NOMO-1 treated with DMSO at 0.1 percent for 48 hours (cell line): ENCODE measurements at regions not wholly inside any gene's neighbourhood (a gene's known extent, or its start where the extent isn't known, plus 50 kb on each side); places are given as distances from the start of the nearest gene placed in this dataset.
"Not testable (repeated sequence)": the region's sequence is repeated elsewhere in the genome, so short reads cannot be mapped to it uniquely, and the experiment has no call there.

ENCODE experiments used
- DNase-seq: peaks from one replicate; lab custom pipeline; 2025; ENCODE audit not compliant: unreplicated experiment; lab: John Stamatoyannopoulos, UW

DNA sequence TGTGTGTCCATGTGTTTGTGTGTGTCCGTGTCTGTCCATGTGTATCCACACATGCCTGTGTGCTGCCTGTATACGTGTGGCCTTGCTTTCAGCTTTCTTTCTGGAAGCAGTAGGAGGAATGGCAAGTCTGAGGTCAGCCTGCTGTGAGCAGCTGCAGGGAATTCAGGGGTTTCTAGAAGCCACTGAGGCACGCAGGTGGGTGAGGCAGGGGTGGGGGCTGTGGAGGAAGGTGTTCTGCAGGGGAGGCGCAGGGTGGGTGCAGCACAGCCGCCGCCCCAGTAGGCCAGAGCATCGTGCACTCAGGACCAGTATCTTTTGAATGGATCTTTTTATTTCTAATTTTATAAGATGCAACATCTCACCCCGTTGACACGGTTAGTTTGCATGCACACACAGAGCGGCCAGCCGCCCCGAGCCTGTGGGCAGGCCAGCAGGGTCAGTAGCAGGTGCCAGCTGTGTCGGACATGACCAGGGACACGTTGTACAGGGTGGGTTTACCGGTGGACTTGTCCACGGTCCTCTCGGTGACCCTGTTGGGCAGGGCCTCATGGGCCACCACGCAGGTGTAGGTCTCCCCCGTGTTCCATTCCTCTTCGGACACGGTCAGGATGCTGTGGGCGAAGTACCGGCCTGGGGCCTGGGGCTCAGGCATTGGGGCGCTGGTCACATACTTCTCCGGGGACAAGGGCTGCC is 327.7 kb downstream of the TMEM121 start:
- no peak for DNase-seq

DNA sequence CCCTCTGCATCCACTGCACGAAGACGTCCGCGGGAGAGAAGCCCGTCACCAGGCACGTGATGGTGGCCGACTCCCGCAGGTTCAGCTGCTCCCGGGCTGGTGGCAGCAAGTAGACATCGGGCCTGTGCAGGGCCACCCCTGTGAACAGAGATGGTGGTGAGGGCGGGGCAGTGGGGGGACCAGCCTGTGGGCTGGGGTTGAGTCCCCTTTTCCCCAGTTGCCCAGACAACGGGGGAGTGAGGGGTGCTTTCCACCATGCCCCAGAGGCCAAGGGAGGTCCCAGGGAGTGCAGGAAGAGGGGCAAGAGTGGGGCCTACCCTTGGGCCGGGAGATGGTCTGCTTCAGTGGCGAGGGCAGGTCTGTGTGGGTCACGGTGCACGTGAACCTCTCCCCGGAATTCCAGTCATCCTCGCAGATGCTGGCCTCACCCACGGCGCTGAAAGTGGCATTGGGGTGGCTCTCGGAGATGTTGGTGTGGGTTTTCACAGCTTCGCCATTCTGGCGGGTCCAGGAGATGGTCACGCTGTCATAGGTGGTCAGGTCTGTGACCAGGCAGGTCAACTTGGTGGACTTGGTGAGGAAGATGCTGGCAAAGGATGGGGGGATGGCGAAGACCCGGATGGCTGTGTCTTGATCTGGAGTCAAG is 328.3 kb downstream of the TMEM121 start:
- no peak for DNase-seq

GRCh38 chr14:105855246-105855892 is 329.0 kb downstream of the TMEM121 start:
- no peak for DNase-seq

GRCh38 chr14:105855893-105856675 is 329.7 kb downstream of the TMEM121 start:
- no peak for DNase-seq

- DNase-seq = no peak
Measured at GRCh38 chr14:105856676-105857219, 330.4 kb downstream of the TMEM121 start.

DNA sequence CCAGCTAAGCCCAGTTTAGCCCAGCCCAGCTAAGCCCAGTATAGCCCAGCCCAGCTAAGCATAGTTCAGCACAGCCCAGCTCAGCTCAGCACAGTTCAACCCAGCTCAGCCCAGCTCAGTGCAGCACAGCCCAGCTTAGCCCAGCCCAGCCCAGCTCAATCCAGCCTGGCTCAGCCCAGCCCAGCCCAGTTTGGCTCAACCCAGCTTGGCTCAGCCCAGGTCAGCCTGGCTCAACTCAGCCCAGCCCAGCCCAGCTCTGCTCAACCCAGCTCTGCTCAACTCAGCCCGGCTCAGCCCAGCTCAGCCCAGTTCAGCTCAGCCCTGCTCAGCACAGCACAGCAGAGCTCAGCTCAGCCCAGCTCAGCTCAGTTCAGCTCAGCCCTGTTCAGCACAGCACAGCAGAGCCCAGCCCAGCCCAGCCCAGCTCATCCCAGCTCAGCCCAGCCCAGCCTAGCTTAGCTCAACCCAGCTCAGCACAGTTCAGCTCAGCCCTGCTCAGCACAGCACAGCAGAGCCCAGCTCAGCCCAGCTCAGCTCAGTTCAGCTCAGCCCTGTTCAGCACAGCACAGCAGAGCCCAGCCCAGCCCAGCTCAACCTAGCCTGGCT is 330.9 kb downstream of the TMEM121 start:
- no peak for DNase-seq

GRCh38 chr14:105857826-105858675 is 331.7 kb downstream of the TMEM121 start:
- DNase-seq = no peak

DNA sequence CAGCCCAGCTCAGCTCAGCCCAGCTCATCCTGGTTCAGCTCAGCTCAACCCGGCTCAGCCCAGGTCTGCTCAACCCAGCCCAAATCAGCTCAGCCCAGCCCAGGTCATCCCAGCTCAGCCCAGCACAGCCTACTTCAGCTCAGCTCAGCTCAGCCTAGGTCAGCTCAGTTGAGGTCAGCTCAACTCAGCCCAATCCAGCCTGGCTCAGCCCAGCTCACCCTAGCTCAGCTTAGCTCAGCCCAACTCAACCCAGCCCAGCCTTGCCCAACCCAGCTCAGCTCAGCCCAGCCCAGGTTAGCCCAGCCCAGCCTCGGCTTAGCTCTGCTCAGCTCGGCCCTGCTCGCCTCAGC is 332.3 kb downstream of the TMEM121 start:
- no peak for DNase-seq

- DNase-seq = not testable (repeated sequence)
Measured at GRCh38 chr14:105859073-105859716, 332.8 kb downstream of the TMEM121 start.

GRCh38 chr14:105859717-105860614 is 333.6 kb downstream of the TMEM121 start:
- DNase-seq = no peak

DNA sequence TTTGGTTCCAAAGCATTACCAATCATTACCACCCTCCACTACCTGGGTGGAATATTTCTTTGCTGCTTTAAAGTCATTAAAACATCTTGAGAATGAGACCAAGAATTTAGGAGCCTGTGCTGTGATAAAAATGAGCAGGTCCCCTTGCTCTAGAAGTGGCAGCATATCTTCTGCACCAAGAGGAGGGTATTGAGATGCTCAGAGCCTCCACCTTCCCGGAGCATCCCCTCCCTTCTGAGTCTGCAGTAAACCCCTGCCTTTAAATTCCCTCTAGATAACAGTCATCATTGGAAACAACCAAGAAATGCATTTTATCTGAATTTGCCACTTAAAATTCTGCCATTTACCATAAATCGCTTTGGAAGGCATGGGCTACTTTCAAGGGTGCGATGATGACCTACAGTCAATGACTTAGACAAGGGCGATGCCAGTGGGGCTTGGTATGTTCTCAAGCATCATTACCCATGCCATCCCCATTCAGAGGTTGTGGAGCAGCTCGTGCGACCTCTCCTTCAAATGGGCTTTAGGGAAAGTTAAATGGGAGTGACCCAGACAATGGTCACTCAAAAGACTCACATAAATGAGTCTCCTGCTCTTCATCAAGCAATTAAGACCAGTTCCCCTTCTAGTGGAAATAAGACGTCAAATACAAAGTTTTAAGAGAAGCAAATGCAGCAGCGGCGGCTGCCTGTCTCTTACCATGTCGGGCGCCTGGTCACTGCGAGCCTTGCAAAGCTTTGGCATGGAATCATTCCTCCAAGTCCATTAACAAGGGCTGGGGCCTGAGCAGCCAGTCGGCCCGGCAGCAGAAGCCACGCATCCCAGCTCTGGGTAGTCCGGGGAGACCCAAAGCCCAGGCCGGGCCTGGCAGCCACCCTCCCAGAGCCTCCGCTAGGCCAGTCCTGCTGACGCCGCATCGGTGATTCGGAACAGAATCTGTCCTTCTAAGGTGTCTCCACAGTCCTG is 334.5 kb downstream of the TMEM121 start:
- no peak for DNase-seq

DNA sequence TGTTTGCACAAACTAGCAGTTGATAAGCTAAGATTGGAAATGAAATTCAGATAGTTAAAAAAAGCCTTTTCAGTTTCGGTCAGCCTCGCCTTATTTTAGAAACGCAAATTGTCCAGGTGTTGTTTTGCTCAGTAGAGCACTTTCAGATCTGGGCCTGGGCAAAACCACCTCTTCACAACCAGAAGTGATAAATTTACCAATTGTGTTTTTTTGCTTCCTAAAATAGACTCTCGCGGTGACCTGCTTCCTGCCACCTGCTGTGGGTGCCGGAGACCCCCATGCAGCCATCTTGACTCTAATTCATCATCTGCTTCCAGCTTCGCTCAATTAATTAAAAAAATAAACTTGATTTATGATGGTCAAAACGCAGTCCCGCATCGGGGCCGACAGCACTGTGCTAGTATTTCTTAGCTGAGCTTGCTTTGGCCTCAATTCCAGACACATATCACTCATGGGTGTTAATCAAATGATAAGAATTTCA is 335.6 kb downstream of the TMEM121 start:
- no peak for DNase-seq

DNA sequence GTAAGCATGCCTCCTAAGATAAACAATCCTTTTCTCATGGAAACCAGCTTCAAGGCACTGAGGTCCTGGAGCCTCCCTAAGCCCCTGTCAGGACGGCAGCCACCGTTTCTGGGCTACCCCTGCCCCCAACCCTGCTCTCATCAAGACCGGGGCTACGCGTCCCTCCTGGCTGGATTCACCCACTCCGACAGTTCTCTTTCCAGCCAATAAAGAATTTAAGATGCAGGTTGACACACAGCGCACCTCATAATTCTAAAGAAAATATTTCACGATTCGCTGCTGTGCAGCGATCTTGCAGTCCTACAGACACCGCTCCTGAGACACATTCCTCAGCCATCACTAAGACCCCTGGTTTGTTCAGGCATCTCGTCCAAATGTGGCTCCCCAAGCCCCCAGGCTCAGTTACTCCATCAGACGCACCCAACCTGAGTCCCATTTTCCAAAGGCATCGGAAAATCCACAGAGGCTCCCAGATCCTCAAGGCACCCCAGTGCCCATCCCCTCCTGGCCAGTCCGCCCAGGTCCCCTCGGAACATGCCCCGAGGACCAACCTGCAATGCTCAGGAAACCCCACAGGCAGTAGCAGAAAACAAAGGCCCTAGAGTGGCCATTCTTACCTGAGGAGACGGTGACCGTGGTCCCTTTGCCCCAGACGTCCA is 336.3 kb downstream of the TMEM121 start:
- DNase-seq = no peak

DNA sequence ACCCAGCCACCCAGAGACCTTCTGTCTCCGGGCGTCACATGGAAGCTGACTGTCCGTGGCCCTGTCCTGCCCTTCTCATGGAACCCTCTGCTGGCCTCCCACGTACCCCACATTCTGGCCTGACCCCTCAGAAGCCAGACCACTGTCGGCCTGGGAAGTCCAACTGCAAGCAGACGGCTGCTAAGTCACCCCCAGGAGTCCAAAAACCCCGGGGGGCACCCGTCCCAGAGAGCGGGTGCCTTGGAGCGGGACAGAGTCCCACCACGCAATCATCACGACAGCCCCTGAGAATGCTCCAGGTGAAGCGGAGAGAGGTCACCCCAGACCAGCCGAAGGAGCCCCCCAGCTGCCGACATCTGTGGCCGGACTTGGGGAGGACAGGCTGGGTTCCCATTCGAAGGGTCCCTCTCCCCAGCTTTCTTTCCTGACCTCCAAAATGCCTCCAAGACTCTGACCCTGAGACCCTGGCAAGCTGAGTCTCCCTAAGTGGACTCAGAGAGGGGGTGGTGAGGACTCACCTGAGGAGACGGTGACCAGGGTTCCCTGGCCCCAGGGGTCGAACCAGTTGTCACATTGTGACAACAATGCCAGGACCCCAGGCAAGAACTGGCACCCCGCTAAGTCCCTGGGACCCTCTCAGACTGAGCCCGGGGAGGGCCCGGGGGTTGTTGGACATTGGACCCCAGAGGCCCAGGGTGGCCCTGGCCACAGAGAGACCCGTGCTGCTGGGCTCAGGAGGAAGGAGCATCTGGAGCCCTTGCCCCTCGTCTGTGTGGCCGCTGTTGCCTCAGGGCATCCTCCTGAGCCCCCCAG is 337.1 kb downstream of the TMEM121 start:
- DNase-seq = no peak

DNA sequence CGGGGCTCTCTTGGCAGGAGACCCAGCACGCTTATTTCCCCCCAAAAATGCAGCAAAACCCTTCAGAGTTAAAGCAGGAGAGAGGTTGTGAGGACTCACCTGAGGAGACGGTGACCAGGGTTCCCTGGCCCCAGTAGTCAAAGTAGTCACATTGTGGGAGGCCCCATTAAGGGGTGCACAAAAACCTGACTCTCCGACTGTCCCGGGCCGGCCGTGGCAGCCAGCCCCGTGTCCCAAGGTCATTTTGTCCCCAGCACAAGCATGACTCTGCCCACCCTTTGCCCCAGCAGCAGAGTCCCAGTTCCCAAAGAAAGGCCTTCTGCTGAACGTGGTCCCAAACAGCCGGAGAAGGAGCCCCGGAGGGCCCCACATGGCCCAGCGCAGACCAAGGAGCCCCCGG is 337.7 kb downstream of the TMEM121 start:
- DNase-seq = no peak
